ENCODE measurements at regions not wholly inside any gene's neighbourhood (a gene's known extent, or its start where the extent isn't known, plus 50 kb on each side); places are given as distances from the start of the nearest gene placed in this dataset.

GRCh38 chr11:116644201-116644940 lies 128.4 kb downstream of the BUD13 start:
- in situ Hi-C loops (cut with MboI; ENCODE audit: low sequenced_read_pairs), result no loop called here

DNA sequence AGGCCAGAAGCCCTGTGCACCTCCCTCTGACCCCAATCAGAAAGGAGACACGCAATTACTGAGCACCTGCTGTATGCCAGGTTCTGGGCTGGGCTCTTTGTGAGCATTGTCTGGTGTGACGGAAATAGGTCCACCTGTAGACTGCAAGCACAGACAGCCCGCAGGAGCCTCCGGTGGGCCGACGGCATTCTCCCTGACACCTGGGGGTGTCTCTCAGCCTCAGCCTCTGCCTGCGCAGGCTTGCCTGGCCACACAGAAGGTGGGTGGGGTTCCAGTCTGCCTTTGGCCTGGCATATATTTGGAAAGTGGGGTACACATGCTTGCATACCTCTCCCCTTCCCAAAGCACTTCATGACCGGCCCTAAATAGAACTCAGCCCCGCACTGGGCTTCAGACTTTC lies 129.3 kb downstream of the BUD13 start:
- in situ Hi-C loops (cut with MboI; ENCODE audit: low sequenced_read_pairs), result no loop called here

GRCh38 chr11:116642902-116643301 lies 129.9 kb downstream of the BUD13 start:
- in situ Hi-C loops (cut with MboI; ENCODE audit: low sequenced_read_pairs), result no loop called here

DNA sequence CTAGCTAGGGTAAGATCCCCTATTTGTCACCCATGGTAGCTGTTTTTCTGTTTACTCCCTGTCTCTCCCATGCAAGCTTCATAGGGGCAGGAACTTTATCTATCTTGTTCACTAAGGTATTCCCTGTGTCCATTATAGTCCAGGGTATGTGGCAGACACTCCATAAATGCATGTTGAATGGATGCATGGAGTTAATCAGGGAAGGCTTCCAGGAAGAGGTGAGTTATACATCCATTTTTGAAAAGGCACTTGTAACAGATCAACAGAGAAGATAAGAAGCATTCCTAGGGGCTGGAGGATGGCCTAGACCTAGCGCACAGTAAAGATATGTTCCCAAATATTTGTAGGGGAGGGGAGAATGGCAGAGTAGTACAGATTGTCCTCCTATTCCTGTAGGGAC lies 130.3 kb downstream of the BUD13 start:
- in situ Hi-C loops (cut with MboI; ENCODE audit: low sequenced_read_pairs), result no loop called here

DNA sequence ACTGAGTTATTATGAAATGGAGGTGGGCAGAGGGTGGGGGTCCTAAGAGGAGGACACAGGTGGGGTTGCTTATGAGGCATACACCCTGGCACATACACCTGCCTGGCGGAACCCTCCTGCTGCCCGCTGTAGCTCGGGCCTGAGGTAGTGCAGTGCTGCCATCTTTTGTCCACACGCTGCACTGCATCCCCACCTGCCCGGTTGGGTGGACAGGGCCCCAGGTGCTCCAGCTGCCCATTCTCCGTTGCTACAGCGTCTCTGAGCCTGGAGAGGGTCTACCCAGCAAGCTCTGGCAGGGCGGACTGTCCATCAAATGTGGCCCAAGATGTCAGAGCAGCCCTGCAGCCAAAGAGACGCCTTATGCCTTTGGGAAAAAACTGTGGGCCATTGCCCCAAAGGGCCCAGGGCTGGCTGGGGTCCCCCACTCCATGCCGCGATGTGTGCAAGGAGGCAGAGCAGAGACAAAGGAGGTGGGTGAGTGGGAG lies 131.2 kb downstream of the BUD13 start:
- in situ Hi-C loops (cut with MboI; ENCODE audit: low sequenced_read_pairs), result no loop called here

- in situ Hi-C loops (cut with MboI; ENCODE audit: low sequenced_read_pairs), result no loop called here
Measured at GRCh38 chr11:116640641-116641402, 132.0 kb downstream of the BUD13 start.

DNA sequence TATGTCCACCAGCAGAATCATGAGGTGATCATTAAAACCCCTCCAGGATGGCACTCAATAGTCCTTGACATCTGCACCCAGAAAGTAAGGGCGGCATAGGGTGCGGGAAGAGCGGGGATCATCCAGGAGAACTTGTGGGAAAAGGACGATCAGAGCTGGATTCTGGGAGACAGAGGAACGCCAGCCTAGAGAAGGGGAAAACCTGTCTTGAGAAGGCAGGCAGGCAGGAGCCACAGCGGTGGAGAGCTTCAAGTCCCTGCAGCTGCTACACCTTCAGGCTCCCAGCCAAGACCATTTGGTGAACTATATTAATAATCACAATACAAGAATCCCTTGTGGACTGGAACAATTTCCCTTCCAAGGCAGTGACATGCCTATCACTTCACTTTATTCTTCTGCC lies 134.3 kb downstream of the BUD13 start:
- in situ Hi-C loops (cut with MboI; ENCODE audit: low sequenced_read_pairs), result no loop called here

GRCh38 chr11:116637766-116638165 lies 135.0 kb downstream of the BUD13 start:
- in situ Hi-C loops (cut with MboI; ENCODE audit: low sequenced_read_pairs), result no loop called here

DNA sequence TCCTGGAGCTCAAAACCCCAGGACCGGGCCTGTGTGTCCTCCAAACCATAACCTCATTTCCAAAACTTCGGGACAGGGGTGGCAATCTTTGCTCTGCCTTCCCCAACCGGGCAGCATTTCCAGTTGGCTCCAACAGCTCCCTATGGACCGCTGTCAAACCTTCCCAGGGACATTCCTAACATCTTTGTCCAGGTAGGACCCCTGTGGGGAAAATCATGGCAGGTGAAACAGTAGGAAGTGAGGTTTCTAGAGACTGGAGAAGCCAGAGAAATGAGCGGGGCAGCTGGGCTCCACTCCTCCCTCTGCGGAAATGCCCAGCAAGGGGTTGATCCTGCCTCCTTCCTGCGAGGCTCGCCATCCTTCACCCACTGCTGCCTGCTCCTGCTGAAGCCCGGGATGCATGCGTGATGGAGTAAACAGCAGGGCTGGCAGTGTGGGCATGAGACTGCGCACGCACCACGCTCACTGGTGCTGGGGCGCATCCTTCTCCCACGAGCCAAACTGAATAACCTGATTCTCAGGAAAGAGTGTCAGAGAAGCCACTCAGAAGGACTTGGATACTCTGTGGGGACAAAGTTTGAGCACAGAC lies 136.4 kb downstream of the BUD13 start:
- in situ Hi-C loops (cut with MboI; ENCODE audit: low sequenced_read_pairs), result no loop called here

- in situ Hi-C loops (cut with MboI; ENCODE audit: low sequenced_read_pairs), result no loop called here
Measured at GRCh38 chr11:116631201-116631600, 141.6 kb downstream of the BUD13 start.

GRCh38 chr11:116618461-116618860 lies 154.3 kb downstream of the BUD13 start:
- in situ Hi-C loops (cut with MboI; ENCODE audit: low sequenced_read_pairs), result no loop called here

- in situ Hi-C loops (cut with MboI; ENCODE audit: low sequenced_read_pairs), result no loop called here
Measured at GRCh38 chr11:116615211-116615865, 157.4 kb downstream of the BUD13 start.

GRCh38 chr11:116614306-116615210 lies 158.2 kb downstream of the BUD13 start:
- in situ Hi-C loops (cut with MboI; ENCODE audit: low sequenced_read_pairs), result no loop called here

DNA sequence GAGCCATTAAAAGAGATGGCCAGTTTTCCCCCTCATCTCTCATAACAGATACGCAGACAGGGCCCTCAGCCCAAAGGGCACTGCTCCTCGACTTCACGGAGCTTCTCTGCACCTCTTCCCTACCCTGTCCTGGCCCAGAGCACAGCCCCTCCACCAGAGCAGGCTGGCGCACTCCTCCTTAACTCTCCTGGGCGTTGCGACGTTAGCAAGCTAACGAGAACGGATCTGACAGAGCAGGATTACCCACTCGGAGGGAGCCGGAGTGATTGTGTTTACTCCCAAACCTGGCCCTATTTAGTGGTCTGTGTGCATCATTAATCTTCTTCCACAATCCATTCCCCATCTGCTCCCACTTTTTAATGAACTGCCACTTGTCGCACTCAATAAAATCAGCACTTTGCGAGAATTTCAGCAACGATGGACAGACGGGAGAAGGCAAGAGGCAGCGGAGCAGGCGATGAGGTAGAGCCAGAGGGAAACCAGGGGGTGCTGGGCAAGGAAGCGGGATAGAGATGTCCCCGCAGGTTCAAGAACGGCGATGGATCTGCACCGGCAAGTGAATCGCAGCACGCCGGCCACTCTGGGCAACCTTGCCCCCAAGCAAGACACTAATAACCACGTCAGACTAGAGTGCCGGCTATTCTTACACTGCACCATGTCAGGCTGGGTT lies 159.4 kb downstream of the BUD13 start:
- in situ Hi-C loops (cut with MboI; ENCODE audit: low sequenced_read_pairs), result no loop called here

GRCh38 chr11:116611998-116612620 lies 160.7 kb downstream of the BUD13 start:
- in situ Hi-C loops (cut with MboI; ENCODE audit: low sequenced_read_pairs), result no loop called here

DNA sequence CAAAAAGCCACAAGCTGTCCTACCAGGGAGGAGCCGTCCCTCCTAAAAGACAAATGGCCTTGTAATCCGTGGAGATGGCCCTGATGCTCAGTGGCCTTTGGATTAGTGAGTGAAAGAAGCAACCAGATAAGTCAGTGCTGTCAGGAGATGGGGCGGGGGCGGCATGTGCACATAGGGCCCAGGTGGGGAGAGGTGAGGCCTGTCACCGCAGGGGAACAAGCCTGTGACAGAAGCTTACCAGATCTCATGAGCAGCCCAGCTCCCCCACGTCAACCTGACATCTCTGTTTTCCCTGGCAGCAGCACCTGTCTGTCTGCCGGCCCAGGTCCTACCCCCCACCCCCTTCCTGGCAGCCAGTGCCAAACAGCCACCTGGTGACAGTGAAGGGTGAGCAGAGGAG lies 162.6 kb downstream of the BUD13 start:
- in situ Hi-C loops (cut with MboI; ENCODE audit: low sequenced_read_pairs), result no loop called here

DNA sequence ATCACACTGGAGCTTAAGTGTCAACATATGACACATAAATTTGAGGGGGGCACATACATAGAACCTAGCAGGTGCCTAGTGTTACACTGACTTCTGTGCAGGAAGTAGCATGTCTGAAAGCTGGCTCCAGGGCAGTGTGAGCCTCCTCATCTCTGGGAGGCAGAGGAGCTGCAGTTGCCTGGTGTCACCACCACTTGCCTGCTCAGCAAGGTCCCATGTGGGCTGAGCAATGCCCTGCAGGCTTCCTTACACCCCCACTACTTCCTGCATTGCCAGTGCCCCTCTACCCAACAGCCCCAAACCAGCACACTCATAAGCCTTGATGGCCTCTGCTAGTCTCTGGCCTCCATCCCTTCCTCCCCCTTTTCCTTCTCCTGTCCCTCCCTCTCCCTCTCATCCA lies 165.8 kb downstream of the BUD13 start:
- in situ Hi-C loops (cut with MboI; ENCODE audit: low sequenced_read_pairs), result no loop called here

- in situ Hi-C loops (cut with MboI; ENCODE audit: low sequenced_read_pairs), result no loop called here
Measured at GRCh38 chr11:116605543-116606459, 167.0 kb downstream of the BUD13 start.

Data from HL-60/S4 (cell line).